ENCODE measurements at regions not wholly inside any gene's neighbourhood (a gene's known extent, or its start where the extent isn't known, plus 50 kb on each side); places are given as distances from the start of the nearest gene placed in this dataset.

DNA sequence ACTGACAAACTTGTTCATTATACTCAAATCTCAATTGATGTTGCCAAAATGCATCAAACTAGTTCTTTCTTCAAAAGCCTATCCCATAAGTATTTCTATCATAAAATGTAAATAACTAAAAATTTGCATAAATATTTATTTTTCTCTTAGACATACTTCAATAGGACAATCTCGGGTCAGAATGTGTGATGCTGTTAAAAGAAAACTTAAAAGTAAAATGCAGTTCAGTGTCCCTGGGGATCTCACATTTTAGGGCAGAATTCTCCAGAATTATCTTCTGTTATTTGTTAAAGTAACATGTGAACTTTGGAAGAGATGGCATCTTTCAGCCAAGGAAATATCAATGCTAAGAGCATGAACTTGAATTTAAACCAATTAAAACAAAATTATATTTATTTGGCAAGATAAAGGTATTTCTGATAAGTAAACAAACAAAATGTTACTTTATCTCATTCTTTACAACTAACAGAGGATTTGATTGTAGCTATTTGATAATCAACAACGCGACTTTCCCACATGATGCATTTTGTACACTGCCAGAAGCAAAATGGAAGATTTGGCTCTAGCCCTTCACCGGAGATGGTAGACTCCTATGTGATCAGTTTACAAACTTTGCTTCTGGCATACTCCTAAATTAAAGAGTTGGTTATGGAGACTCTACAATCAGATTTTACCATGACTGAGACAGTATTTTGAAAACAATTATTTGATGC lies 169.5 kb upstream of the EDNRB start:
- Mint-ChIP-seq H3K4me1 (ENCODE audit: low read depth, unreplicated experiment) (no peaks in the 10 kb centered on the region), H3K9me3 (ENCODE audit: unreplicated experiment) (peaks cover 2% of the 10 kb centered on the region), H3K27ac (ENCODE audit: unreplicated experiment) (no peak overlapping the region), H3K4me3 (ENCODE audit: unreplicated experiment) (no peak overlapping the region), H3K27me3 (ENCODE audit: unreplicated experiment) (no peaks in the 10 kb centered on the region), H3K36me3 (ENCODE audit: unreplicated experiment) (no peaks in the 10 kb centered on the region)
- TF ChIP-seq, protein P1, sequence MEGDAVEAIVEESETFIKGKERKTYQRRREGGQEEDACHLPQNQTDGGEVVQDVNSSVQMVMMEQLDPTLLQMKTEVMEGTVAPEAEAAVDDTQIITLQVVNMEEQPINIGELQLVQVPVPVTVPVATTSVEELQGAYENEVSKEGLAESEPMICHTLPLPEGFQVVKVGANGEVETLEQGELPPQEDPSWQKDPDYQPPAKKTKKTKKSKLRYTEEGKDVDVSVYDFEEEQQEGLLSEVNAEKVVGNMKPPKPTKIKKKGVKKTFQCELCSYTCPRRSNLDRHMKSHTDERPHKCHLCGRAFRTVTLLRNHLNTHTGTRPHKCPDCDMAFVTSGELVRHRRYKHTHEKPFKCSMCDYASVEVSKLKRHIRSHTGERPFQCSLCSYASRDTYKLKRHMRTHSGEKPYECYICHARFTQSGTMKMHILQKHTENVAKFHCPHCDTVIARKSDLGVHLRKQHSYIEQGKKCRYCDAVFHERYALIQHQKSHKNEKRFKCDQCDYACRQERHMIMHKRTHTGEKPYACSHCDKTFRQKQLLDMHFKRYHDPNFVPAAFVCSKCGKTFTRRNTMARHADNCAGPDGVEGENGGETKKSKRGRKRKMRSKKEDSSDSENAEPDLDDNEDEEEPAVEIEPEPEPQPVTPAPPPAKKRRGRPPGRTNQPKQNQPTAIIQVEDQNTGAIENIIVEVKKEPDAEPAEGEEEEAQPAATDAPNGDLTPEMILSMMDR (IDR thresholded peaks at IDR 0.05; ENCODE audit: partially characterized antibody, unreplicated experiment), result no peak
- DNase-seq, result no peak

DNA sequence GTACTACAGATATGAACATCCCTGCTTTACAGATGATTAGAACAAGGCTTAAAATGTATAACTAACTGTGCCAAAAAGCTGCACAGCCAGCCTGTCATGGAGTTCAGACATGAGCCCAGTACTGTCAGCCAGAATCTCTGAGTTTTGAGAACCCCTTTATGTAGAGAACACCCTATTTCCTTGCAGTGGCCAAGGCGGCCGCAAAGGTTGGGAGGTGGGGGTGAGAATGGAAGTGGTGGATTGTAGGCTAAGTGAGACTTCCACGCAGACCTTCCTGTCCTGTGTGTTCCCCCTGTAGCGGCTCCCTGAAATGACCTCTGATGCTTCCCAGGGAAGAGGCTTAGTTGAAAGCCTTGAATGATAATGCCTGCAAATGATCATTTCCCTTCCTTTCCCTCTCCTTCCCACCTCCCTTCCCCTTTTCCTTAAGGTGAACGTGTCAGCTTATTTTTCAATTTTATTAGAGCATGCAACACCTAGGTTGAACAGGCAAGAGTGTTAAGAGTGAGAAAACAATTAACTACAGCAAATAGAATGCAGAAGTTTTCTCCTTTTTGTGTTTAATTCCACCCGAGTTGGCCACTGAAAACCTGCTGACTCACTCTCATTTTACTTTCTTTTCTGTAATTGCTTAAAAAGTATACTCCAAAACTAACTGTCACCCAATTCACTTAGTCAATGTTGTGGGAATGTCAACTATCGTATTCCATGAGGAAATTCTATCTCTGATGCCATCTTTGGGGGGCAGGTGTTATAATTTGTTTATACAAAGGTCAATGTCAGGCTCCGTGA lies 167.0 kb upstream of the EDNRB start:
- H3K27me3 Mint-ChIP-seq (ENCODE audit: unreplicated experiment), result no peaks in the 10 kb centered on the region
- TF ChIP-seq, protein P1 (IDR thresholded peaks at IDR 0.05; ENCODE audit: partially characterized antibody, unreplicated experiment), result no peak
- no peak overlapping the region for H3K27ac Mint-ChIP-seq (ENCODE audit: unreplicated experiment)
- peaks cover 4% of the 10 kb centered on the region for H3K9me3 Mint-ChIP-seq (ENCODE audit: unreplicated experiment)
- H3K4me3 Mint-ChIP-seq (ENCODE audit: unreplicated experiment), result no peak overlapping the region
- no peaks in the 10 kb centered on the region for H3K36me3 Mint-ChIP-seq (ENCODE audit: unreplicated experiment)
- H3K4me1 Mint-ChIP-seq (ENCODE audit: low read depth, unreplicated experiment), result no peaks in the 10 kb centered on the region
- no peak for DNase-seq

DNA sequence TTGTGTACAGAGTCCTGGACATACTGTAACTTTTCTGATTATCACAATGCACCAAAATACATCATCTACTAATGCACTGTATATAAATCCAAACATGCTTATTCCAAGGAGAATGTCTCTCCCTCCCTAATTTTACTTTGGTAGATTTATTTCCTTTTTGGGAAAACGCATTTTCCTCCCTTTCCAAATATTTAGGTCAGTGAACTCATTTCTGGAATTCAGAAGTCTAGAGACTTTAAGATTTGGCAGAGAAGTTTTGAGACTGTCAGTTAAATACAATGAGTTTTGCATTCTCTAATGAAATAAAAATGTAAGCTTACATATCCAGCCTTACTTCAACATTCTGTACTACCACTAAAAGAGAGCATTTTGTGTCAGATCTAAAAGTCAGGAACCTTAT lies 165.8 kb upstream of the EDNRB start:
- no peaks in the 10 kb centered on the region for H3K36me3 Mint-ChIP-seq (ENCODE audit: unreplicated experiment)
- H3K4me3 Mint-ChIP-seq (ENCODE audit: unreplicated experiment), result no peak overlapping the region
- no peaks in the 10 kb centered on the region for H3K27me3 Mint-ChIP-seq (ENCODE audit: unreplicated experiment)
- H3K9me3 Mint-ChIP-seq (ENCODE audit: unreplicated experiment), result peaks cover 4% of the 10 kb centered on the region
- no peaks in the 10 kb centered on the region for H3K4me1 Mint-ChIP-seq (ENCODE audit: low read depth, unreplicated experiment)
- no peak for DNase-seq
- TF ChIP-seq, protein P1 (IDR thresholded peaks at IDR 0.05; ENCODE audit: partially characterized antibody, unreplicated experiment), result no peak
- no peak overlapping the region for H3K27ac Mint-ChIP-seq (ENCODE audit: unreplicated experiment)

DNA sequence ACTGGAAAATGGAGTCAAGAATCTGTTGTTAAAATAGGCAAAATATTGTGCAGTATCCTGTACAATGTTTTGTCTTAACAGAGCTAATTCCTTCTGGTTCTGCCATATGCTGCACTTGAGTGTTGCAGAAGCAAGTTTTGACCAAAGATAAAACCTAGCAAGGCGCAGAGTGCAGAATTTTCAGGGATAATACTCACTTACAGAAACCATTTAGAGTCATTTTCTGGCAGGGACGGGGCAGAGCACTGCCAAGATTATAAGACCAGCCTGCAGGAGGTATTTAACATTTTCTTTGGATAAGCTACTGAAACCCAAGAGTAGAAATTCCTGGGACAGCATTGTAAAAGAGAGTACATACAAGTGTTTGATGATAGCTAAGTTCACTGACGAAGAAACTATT lies 159.5 kb upstream of the EDNRB start:
- Mint-ChIP-seq H3K27ac (ENCODE audit: unreplicated experiment) (no peak overlapping the region), H3K4me3 (ENCODE audit: unreplicated experiment) (no peak overlapping the region), H3K27me3 (ENCODE audit: unreplicated experiment) (no peaks in the 10 kb centered on the region), H3K36me3 (ENCODE audit: unreplicated experiment) (no peaks in the 10 kb centered on the region), H3K9me3 (ENCODE audit: unreplicated experiment) (peaks cover 4% of the 10 kb centered on the region), H3K4me1 (ENCODE audit: low read depth, unreplicated experiment) (no peaks in the 10 kb centered on the region)
- TF ChIP-seq, protein P1 (IDR thresholded peaks at IDR 0.05; ENCODE audit: partially characterized antibody, unreplicated experiment), result no peak
- DNase-seq, result no peak

DNA sequence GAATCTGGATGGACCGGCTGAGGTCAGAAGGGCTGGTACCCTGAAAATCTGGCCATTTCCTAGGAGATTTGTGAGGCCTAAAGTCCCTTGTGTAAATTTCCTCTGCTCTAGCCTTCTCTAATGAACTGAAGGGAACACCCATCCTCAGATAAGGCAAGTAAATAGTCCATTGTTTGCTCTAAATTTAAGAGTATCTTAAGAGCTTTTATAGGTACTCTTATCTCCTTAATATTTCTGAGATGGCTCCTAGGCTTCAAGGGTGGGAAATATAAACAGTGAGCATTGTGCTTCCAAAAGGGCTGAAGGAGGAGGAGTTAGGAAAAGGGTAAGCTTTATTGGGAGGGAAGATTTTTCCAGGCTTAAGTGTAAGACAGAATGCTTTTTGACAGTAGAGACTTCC lies 148.7 kb upstream of the EDNRB start:
- H3K36me3 Mint-ChIP-seq (ENCODE audit: unreplicated experiment), result no peaks in the 10 kb centered on the region
- TF ChIP-seq, protein P1 (IDR thresholded peaks at IDR 0.05; ENCODE audit: partially characterized antibody, unreplicated experiment), result no peak
- peaks cover 6% of the 10 kb centered on the region for H3K4me1 Mint-ChIP-seq (ENCODE audit: low read depth, unreplicated experiment)
- H3K27ac Mint-ChIP-seq (ENCODE audit: unreplicated experiment), result no peak overlapping the region
- H3K4me3 Mint-ChIP-seq (ENCODE audit: unreplicated experiment), result no peak overlapping the region
- no peaks in the 10 kb centered on the region for H3K9me3 Mint-ChIP-seq (ENCODE audit: unreplicated experiment)
- no peaks in the 10 kb centered on the region for H3K27me3 Mint-ChIP-seq (ENCODE audit: unreplicated experiment)
- no peak for DNase-seq

All from glutamatergic neuron (in vitro differentiated cells).